GM20000 (cell line): ENCODE measurements at regions not wholly inside any gene's neighbourhood (a gene's known extent, or its start where the extent isn't known, plus 50 kb on each side); places are given as distances from the start of the nearest gene placed in this dataset.

Experiments used
- DNase-seq: peaks from one replicate; pipeline ENCODE4 v3.0.0; 2012; ENCODE audit warnings: low spot score
- TF ChIP-seq, protein P1 (sequence below): IDR thresholded peaks from 2 replicates; pipeline ENCODE4 v1.5.1; 2012; ENCODE audit warnings: mild to moderate bottlenecking, control low read depth; ENCODE audit errors: extremely low read depth, missing control alignments

DNA sequence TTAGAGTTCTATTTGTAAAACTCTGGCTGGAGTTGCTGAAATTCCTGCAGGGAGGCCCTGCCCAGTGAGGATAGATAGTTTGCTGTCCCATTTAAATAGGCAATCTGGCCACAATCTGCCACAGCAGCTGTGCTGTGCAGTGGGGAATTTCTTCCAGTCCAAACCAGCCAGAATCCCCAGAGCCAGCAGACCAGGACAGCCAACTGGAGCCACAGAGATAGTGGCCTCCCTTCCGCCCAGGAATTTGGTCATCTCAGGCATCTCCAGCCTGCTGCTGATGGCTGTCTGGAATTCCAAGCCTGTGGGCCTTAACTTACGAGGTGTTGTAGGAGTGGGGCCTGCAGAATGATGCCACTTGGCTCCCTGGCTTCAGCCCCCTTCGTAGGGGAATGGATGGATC, 643.4 kb downstream of the DNAJB9 start:
- TF ChIP-seq, protein P1, sequence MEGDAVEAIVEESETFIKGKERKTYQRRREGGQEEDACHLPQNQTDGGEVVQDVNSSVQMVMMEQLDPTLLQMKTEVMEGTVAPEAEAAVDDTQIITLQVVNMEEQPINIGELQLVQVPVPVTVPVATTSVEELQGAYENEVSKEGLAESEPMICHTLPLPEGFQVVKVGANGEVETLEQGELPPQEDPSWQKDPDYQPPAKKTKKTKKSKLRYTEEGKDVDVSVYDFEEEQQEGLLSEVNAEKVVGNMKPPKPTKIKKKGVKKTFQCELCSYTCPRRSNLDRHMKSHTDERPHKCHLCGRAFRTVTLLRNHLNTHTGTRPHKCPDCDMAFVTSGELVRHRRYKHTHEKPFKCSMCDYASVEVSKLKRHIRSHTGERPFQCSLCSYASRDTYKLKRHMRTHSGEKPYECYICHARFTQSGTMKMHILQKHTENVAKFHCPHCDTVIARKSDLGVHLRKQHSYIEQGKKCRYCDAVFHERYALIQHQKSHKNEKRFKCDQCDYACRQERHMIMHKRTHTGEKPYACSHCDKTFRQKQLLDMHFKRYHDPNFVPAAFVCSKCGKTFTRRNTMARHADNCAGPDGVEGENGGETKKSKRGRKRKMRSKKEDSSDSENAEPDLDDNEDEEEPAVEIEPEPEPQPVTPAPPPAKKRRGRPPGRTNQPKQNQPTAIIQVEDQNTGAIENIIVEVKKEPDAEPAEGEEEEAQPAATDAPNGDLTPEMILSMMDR: no peak
- no peak for DNase-seq

DNA sequence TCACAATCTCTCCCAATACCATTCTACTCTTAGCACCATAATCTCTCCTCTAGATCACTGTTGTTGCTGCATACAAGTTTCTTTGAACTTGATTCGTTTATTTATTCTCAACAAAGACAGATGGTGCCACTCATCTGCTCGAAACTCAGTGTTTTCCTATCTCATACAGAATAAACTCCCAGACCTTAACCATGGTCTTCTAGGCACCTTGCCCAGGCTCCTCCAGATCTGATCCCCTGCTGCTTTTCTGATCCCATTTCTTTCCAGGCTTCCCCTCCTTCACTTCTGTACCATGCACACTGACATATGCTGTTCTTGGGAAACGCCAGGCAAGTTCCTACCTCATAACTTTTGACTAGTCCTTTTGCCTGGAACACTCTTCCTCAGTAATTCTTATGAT, 645.7 kb downstream of the DNAJB9 start:
- TF ChIP-seq, protein P1: no peak
- DNase-seq: no peak

DNA sequence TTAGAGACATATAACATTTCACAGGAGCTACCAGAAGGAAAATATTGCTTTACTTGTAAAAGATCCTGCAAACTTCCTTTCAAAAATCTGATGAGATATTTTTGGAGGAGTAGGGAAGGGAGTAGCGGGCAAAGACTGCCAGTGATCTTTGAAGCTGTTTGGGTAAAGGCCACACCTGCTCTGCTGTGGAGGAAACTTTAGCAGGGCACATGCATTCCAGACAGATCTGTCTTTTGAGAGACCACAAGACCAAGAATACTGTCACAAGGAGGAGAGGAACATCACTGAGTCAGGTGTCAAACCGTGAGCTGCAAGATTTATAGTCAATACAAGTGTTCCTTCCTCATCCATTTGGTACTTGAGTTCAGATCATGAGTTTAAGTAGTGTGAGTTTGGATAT, 654.4 kb downstream of the DNAJB9 start:
- TF ChIP-seq, protein P1: no peak
- DNase-seq: no peak

DNA sequence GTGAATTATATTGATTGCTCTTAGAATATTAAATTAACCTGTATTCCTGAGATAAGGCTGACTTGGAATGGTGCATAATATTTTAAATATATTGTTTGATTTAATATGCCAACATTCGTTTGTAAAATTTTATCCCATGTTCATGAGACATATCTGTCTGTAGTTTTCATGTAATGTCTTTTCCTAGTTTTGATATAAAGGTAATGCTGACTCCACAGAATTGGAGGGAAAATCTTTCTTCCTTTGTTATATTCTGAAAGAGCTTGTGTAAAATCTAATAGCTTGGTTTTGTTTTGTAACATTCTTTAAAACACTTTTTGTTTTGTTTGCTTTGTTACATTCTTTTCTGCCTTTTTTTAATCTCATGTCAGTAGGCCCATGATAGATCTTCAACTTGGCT, 657.0 kb downstream of the DNAJB9 start:
- DNase-seq: no peak
- TF ChIP-seq, protein P1: no peak

DNA sequence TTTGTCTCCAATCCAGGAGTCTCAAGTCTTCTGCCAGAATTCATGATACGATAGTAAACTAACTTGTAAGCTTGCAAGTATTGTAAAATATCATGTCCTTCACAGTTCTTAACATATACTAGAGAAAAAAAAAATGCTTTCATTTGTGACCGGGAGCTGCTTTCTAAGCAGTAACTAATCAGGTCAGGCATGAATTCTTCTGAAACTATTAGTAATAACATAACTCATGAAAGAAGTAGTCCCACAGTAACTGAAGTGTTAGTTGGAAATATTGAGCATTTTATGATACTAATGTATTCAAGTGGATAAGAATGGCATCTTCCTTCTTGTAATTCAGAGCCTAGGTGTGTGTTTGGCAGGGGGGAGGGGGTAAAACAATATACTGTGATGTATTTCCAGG, 665.6 kb downstream of the DNAJB9 start:
- TF ChIP-seq, protein P1: no peak
- no peak for DNase-seq

DNA sequence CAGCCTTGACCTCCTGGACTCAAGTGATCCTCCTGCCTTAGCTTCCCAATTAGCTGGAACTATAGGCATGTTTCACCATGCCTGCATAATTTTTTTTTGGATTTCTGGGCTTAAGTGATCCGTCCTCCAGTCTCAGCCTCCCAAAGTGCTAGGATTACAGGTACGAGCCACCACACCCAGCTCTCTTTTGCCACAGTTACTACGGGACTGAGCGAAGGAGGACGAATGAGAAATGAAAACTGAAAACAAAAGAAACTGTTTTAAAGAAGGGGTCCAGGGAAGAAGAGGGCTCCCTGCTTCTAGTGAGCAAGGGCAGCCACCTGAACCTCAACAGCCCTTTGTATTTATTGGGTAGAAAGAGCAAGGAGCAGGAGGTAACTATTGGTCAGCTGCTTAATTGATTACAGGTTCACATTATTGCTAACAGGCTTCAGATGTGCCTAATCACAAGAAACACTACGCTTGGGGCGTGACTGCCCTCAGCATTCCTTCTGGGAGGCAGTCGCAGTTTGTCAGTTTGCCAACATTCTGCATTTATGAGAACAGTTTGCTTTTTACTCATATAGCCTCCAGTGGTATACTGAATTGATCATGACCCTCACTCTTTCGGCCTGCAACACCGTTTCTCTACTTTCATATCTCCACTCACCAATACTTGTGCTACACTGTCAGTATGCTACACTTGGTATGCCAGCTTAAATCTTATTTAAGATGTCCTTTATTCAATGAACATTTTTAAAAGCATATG, 676.8 kb downstream of the DNAJB9 start:
- no peak for DNase-seq
- TF ChIP-seq, protein P1: no peak

DNA sequence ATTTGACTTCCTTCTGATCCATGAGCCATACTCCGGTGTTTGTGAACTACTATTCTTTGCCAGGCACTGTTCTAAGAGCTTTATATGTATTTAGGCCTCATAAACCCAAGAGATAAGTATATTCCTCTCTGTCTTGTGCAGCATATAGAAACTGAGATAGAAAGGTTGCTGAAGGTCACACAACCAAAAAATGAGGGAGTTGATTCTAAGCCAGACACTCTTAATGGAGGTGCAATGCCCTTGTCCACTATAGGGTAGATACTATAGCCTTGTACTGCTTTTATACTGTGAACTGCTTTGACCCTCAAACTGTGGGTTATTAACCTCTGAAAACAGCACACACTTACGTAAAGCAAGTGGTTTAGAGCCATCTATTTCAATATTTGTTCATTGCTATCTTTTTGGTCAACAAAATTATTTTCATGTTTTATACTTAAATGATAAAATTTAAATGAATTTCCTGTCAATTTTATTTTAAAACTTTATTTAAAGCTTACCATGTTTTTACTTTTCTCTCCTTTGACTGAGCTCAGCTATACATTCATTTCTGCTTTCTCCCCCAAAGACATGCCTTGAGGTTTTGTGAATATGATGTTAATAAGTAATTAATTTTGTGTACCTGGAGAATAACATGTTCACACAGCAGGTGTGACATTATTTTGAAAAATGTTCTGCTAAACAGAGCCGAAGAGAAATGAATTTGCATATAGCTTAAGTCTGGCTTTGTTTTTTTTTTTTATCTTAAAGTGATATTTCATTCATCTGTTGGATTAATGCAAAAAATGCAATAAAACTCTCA, 687.3 kb downstream of the DNAJB9 start:
- TF ChIP-seq, protein P1: no peak
- DNase-seq: no peak
